MM.1S (cell line): ENCODE measurements at regions not wholly inside any gene's neighbourhood (a gene's known extent, or its start where the extent isn't known, plus 50 kb on each side); places are given as distances from the start of the nearest gene placed in this dataset.

ENCODE experiments used
- DNase-seq: peaks from one replicate; pipeline ENCODE4 v3.0.0-alpha.2; 2015
- H2AFZ ChIP-seq: fragments of 300-600 bp; sonication (generic); 2 replicates; pipeline ENCODE4 v1.6.0; 2016; ENCODE audit warnings: antibody characterized with exemption, low read length
- H3F3A ChIP-seq: fragments of 300-600 bp; sonication (generic); 2 replicates; pipeline ENCODE4 v1.6.1; 2016; ENCODE audit warnings: mild to moderate bottlenecking, antibody characterized with exemption, low read length, moderate library complexity, mixed read lengths; ENCODE audit not compliant: insufficient read depth
- H3K27ac ChIP-seq: fragments of 300-600 bp; sonication (generic); 2 replicates; pipeline ENCODE4 v1.5.1; 2016; ENCODE audit warnings: mild to moderate bottlenecking, low read length
- H3K27me3 ChIP-seq: fragments of 300-600 bp; sonication (generic); replicated peaks from 2 replicates; pipeline ENCODE4 v1.6.0; 2016; ENCODE audit warnings: low read length; ENCODE audit not compliant: insufficient read depth
- H3K36me3 ChIP-seq: fragments of 300-600 bp; sonication (generic); replicated peaks from 2 replicates; pipeline ENCODE4 v1.6.1; 2016; ENCODE audit warnings: mild to moderate bottlenecking, low read length, mixed read lengths; ENCODE audit not compliant: insufficient read depth
- H3K4me1 ChIP-seq: fragments of 300-600 bp; sonication (generic); 2 replicates; pipeline ENCODE4 v1.6.1; 2016; ENCODE audit warnings: low read length, mixed read lengths
- H3K4me2 ChIP-seq: fragments of 300-600 bp; sonication (generic); 2 replicates; pipeline ENCODE4 v1.6.0; 2016; ENCODE audit warnings: low read depth, low read length
- H3K4me3 ChIP-seq: fragments of 300-600 bp; sonication (generic); 2 replicates; pipeline ENCODE4 v1.5.1; 2016; ENCODE audit warnings: low read length, mixed read lengths
- H3K79me2 ChIP-seq: fragments of 300-600 bp; sonication (generic); 2 replicates; pipeline ENCODE4 v1.6.1; 2016; ENCODE audit warnings: mixed run types, low read length, mixed read lengths
- H3K9ac ChIP-seq: fragments of 300-600 bp; sonication (generic); 2 replicates; pipeline ENCODE4 v1.6.1; 2016; ENCODE audit warnings: low read length, mixed read lengths
- H3K9me2 ChIP-seq: fragments of 300-600 bp; sonication (generic); replicated peaks from 2 replicates; pipeline ENCODE4 v1.6.1; 2016; ENCODE audit warnings: mild to moderate bottlenecking, low read length, mixed read lengths; ENCODE audit not compliant: insufficient read depth
- H3K9me3 ChIP-seq: fragments of 300-600 bp; sonication (generic); replicated peaks from 2 replicates; pipeline ENCODE4 v1.6.1; 2016; ENCODE audit warnings: mild to moderate bottlenecking, low read length, mixed read lengths; ENCODE audit not compliant: insufficient read depth
- H4K20me1 ChIP-seq: fragments of 300-600 bp; sonication (generic); 2 replicates; pipeline ENCODE4 v1.6.1; 2016; ENCODE audit warnings: mild to moderate bottlenecking, low read length, moderate library complexity, mixed read lengths; ENCODE audit not compliant: insufficient read depth
- CTCF ChIP-seq: fragments of 300-600 bp; sonication (generic); IDR thresholded peaks from 2 replicates; pipeline ENCODE4 v1.5.1; 2016; ENCODE audit warnings: antibody characterized with exemption, low read length, mixed read lengths
- EZH2 ChIP-seq: fragments of 300-600 bp; sonication (generic); optimal IDR thresholded peaks from 2 replicates; pipeline ENCODE3; 2017; ENCODE audit warnings: low read depth, mild to moderate bottlenecking, antibody characterized with exemption, low read length, mixed read lengths
- EZH2phosphoT487 ChIP-seq: fragments of 300-600 bp; sonication (generic); IDR thresholded peaks from 2 replicates; pipeline ENCODE4 v1.6.1; 2018; ENCODE audit warnings: antibody characterized with exemption, low read length

DNA sequence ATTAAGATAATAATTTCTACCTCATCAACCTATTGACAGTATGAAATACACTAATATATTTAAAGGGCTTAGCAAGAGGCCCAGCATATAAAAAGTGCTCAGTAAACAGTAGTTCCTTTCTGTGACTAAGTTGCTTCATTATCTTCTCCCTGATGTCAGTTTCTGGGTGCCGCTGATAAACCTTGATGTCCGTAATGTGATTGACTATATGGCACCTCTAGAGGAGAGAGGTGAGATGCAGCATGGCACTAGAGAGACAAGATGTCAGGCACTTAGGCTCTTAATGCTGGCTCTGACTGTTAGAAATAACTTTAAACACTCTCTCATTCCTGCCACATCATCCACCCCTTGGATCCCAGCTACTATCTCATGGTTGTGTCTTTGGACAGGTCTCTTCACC lies 455.9 kb upstream of the KLF4 start:
- Histone ChIP-seq H3K79me2 (no peaks in the 10 kb centered on the region), H2AFZ (no peak overlapping the region), H3K36me3 (no peaks in the 10 kb centered on the region), H3K27me3 (no peaks in the 10 kb centered on the region), H3K9me2 (no peaks in the 10 kb centered on the region), H4K20me1 (no peaks in the 10 kb centered on the region), H3K4me1 (no peaks in the 10 kb centered on the region), H3K4me2 (no peak overlapping the region), H3F3A (no peaks in the 10 kb centered on the region), H3K9ac (no peak overlapping the region), H3K4me3 (no peak overlapping the region), H3K9me3 (no peaks in the 10 kb centered on the region), H3K27ac (no peak overlapping the region)
- DNase-seq, result no peak
- TF ChIP-seq EZH2phosphoT487, result no peak
- TF ChIP-seq EZH2, result no peak
- TF ChIP-seq CTCF, result no peak

DNA sequence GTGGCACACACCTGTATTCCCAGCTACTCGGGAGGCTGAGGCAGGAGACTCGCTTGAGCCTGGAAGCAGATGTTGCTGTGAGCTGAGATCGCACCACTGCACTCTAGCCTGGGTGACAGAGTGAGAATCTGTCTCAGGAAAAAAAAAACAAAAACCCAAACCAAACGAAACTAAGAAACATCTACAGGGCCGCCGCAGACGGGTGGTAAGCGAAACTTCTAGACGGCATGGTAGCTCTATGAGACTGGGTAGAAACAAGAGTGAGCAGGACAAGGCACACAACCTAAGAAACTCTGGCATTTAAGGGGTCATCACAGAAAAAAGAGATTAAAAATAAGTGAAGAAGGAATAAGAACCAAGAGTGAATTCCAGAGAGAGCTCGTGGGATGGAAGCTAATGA lies 454.8 kb upstream of the KLF4 start:
- H3F3A ChIP-seq, result no peaks in the 10 kb centered on the region
- peak; percentile 38 for DNase-seq
- no peak overlapping the region for H3K27ac ChIP-seq
- H3K4me1 ChIP-seq, result no peaks in the 10 kb centered on the region
- TF ChIP-seq EZH2, result no peak
- no peak for TF ChIP-seq EZH2phosphoT487
- TF ChIP-seq CTCF, result no peak
- no peak overlapping the region for H3K4me3 ChIP-seq
- no peak overlapping the region for H3K4me2 ChIP-seq
- H3K36me3 ChIP-seq, result no peaks in the 10 kb centered on the region
- H3K9ac ChIP-seq, result no peak overlapping the region
- no peaks in the 10 kb centered on the region for H3K79me2 ChIP-seq
- H4K20me1 ChIP-seq, result no peaks in the 10 kb centered on the region
- no peaks in the 10 kb centered on the region for H3K9me3 ChIP-seq
- H3K9me2 ChIP-seq, result no peaks in the 10 kb centered on the region
- H3K27me3 ChIP-seq, result no peaks in the 10 kb centered on the region
- H2AFZ ChIP-seq, result no peak overlapping the region

- H3K79me2 ChIP-seq, result no peaks in the 10 kb centered on the region
- no peaks in the 10 kb centered on the region for H3K9me2 ChIP-seq
- no peak for TF ChIP-seq EZH2phosphoT487
- no peak for TF ChIP-seq EZH2
- TF ChIP-seq CTCF, result no peak
- no peaks in the 10 kb centered on the region for H3K4me1 ChIP-seq
- no peak overlapping the region for H3K27ac ChIP-seq
- H3K9me3 ChIP-seq, result no peaks in the 10 kb centered on the region
- no peak overlapping the region for H3K9ac ChIP-seq
- H3K27me3 ChIP-seq, result no peaks in the 10 kb centered on the region
- no peak overlapping the region for H3K4me2 ChIP-seq
- H3F3A ChIP-seq, result no peaks in the 10 kb centered on the region
- H4K20me1 ChIP-seq, result no peaks in the 10 kb centered on the region
- no peaks in the 10 kb centered on the region for H3K36me3 ChIP-seq
- no peak overlapping the region for H2AFZ ChIP-seq
- no peak overlapping the region for H3K4me3 ChIP-seq
- no peak for DNase-seq
Measured at GRCh38 chr9:107943901-107944300, 454.3 kb upstream of the KLF4 start.

- H3K4me2 ChIP-seq, result no peak overlapping the region
- no peak overlapping the region for H3K27ac ChIP-seq
- no peaks in the 10 kb centered on the region for H3F3A ChIP-seq
Measured at GRCh38 chr9:107942856-107943255, 453.3 kb upstream of the KLF4 start.

More at GRCh38 chr9:107942856-107943255, 453.3 kb upstream of the KLF4 start:
- Histone ChIP-seq H3K9me2 (no peaks in the 10 kb centered on the region), H3K79me2 (no peaks in the 10 kb centered on the region), H3K36me3 (no peaks in the 10 kb centered on the region), H3K9ac (no peak overlapping the region), H2AFZ (no peak overlapping the region), H3K27me3 (no peaks in the 10 kb centered on the region), H4K20me1 (no peaks in the 10 kb centered on the region), H3K4me1 (no peaks in the 10 kb centered on the region), H3K4me3 (no peak overlapping the region), H3K9me3 (no peaks in the 10 kb centered on the region)
- TF ChIP-seq EZH2, result no peak
- no peak for TF ChIP-seq EZH2phosphoT487
- TF ChIP-seq CTCF, result no peak
- DNase-seq, result no peak
